ENCODE measurements at regions not wholly inside any gene's neighbourhood (a gene's known extent, or its start where the extent isn't known, plus 50 kb on each side); places are given as distances from the start of the nearest gene placed in this dataset. TPM values are rescaled to one million over a fixed set of nuclear protein-coding genes. Genes with fewer than 3 reads are reported as not detected.

DNA sequence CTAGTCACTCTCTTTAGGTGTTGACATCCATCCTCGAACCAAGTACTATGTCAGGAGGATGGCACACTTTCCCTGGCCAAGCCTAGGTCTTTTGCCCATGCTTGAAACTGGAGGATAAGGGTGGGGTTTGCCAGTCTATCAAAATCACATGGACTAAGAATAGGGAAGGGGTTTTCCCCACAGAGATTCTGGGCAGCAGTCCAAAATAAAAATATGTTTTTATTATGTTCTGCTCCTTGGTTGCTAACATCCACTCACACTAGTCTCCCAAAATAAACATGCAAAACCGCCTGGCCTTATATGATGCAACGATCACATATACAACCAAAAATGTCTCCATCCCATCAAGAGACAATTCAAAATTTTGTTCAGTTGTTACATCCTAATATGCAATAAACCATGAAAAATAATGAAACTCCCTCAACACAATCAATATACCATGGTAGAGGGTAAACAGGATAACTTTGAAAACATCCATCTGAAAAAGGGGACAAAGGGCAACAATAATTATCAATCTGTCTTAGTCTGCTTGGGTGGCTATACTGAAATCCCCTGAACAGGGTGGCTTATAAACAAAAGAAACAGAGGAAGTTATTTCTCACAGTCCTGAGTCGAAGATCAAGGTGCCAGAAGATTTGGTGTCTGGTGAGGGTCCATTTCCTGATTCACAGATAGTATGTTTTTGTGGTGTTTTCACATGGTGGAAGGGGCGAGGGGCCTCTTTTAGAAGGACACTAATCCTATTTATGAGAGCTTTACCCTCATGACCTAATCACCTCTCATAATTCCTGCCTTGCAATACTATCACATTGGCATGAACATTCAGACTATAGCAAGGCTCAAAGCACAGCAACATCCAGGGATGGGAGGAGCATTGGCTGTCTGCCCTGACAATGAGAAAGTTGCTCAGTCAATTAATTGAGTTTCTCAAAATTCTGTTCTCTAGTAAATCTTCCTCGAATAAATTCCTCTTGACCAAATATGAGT lies 159.3 kb downstream of the ETV1 start:
- peak; percentile 6 for DNase-seq (ENCODE audit: low read depth)

- DNase-seq (ENCODE audit: low read depth) = no peak
Measured at GRCh38 chr7:13832346-13832745, 157.1 kb downstream of the ETV1 start.

GRCh38 chr7:13834328-13834761 lies 155.1 kb downstream of the ETV1 start:
- DNase-seq (ENCODE audit: low read depth) = no peak

GRCh38 chr7:13835442-13835841 lies 154.0 kb downstream of the ETV1 start:
- no peak for DNase-seq (ENCODE audit: low read depth)

DNA sequence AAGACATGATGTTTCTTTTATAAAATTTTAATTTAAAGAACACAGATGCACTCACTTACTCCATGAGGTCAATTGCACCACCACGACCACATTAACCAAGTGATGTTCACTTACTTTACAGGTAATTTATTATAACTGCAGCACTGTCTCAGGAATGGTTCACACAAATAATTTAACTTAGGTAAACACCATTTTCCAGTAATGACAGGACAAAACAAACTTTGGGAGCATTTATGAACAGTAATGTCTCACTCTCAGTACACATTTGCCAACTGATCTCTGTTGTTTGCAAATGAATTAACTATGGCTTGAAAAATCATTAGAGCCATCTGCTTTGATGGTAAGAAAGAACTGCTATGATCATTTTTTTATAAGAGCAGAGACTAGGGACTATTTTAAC lies 150.4 kb downstream of the ETV1 start:
- DNase-seq (ENCODE audit: low read depth) = no peak

Small RNA genes in the stretch of these regions (small RNA-seq; reads per million reads assigned to genes)
- not detected for gene RN7SKP228
